ENCODE measurements at regions not wholly inside any gene's neighbourhood (a gene's known extent, or its start where the extent isn't known, plus 50 kb on each side); places are given as distances from the start of the nearest gene placed in this dataset.

- H3K4me2 ChIP-seq = no peak overlapping the region
- no peaks in the 10 kb centered on the region for H3K79me2 ChIP-seq
- H4K20me1 ChIP-seq (ENCODE audit: insufficient read depth, poor library complexity, severe bottlenecking) = no peaks in the 10 kb centered on the region
- no peak overlapping the region for H2AFZ ChIP-seq
- DNase-seq (ENCODE audit: low spot score) = no peak
- no peaks in the 10 kb centered on the region for H3K27me3 ChIP-seq
- no peaks in the 10 kb centered on the region for H3K4me1 ChIP-seq (ENCODE audit: insufficient read depth)
- WGBS (ENCODE audit: low lambda C conversion rate, missing lambda C conversion rate) = 83% methylated on average over 13 of the region's 13 CpGs
- H3K27ac ChIP-seq = no peak overlapping the region
- no peaks in the 10 kb centered on the region for H3K9me2 ChIP-seq (replicated peaks; ENCODE audit: insufficient read depth)
- TF ChIP-seq EZH2 (IDR thresholded peaks at IDR 0.05; ENCODE audit: borderline replicate concordance) (no peak), CTCF (IDR thresholded peaks at IDR 0.05; ENCODE audit: poor library complexity) (no peak), EZH2phosphoT487 (IDR thresholded peaks at IDR 0.05; ENCODE audit: low read depth, severe bottlenecking, unreplicated experiment) (no peak)
- H3K9me3 ChIP-seq (ENCODE audit: low read depth) = no peaks in the 10 kb centered on the region
- H3K36me3 ChIP-seq (replicated peaks; ENCODE audit: insufficient read depth, low read depth) = no peaks in the 10 kb centered on the region
- H3K4me3 ChIP-seq = no peak overlapping the region
These were observed 198.4 kb upstream of the ZNF536 start for GRCh38 chr19:30173593-30174356.

- Histone ChIP-seq H3K4me1 (ENCODE audit: insufficient read depth) (no peaks in the 10 kb centered on the region), H3K36me3 (replicated peaks; ENCODE audit: insufficient read depth, low read depth) (no peaks in the 10 kb centered on the region), H3K4me3 (no peak overlapping the region), H3K27ac (no peak overlapping the region), H4K20me1 (ENCODE audit: insufficient read depth, poor library complexity, severe bottlenecking) (no peaks in the 10 kb centered on the region), H3K4me2 (no peak overlapping the region), H3K27me3 (no peaks in the 10 kb centered on the region), H3K9me3 (ENCODE audit: low read depth) (no peaks in the 10 kb centered on the region), H3K9me2 (replicated peaks; ENCODE audit: insufficient read depth) (no peaks in the 10 kb centered on the region), H3K79me2 (no peaks in the 10 kb centered on the region), H2AFZ (no peak overlapping the region)
- DNase-seq (ENCODE audit: low spot score) = no peak
- 81% methylated on average over 4 of the region's 4 CpGs for WGBS (ENCODE audit: low lambda C conversion rate, missing lambda C conversion rate)
- TF ChIP-seq CTCF (IDR thresholded peaks at IDR 0.05; ENCODE audit: poor library complexity) (no peak), EZH2phosphoT487 (IDR thresholded peaks at IDR 0.05; ENCODE audit: low read depth, severe bottlenecking, unreplicated experiment) (no peak), EZH2 (IDR thresholded peaks at IDR 0.05; ENCODE audit: borderline replicate concordance) (no peak)
These were observed 197.9 kb upstream of the ZNF536 start for GRCh38 chr19:30174357-30174645.

- Histone ChIP-seq H3K4me3 (no peak overlapping the region), H3K4me1 (ENCODE audit: insufficient read depth) (no peaks in the 10 kb centered on the region), H3K36me3 (replicated peaks; ENCODE audit: insufficient read depth, low read depth) (no peaks in the 10 kb centered on the region), H3K4me2 (no peak overlapping the region), H3K27me3 (no peaks in the 10 kb centered on the region), H4K20me1 (ENCODE audit: insufficient read depth, poor library complexity, severe bottlenecking) (no peaks in the 10 kb centered on the region), H2AFZ (no peak overlapping the region), H3K79me2 (no peaks in the 10 kb centered on the region), H3K27ac (no peak overlapping the region), H3K9me2 (replicated peaks; ENCODE audit: insufficient read depth) (no peaks in the 10 kb centered on the region), H3K9me3 (ENCODE audit: low read depth) (no peaks in the 10 kb centered on the region)
- TF ChIP-seq EZH2phosphoT487 (IDR thresholded peaks at IDR 0.05; ENCODE audit: low read depth, severe bottlenecking, unreplicated experiment) (no peak), EZH2 (IDR thresholded peaks at IDR 0.05; ENCODE audit: borderline replicate concordance) (no peak), CTCF (IDR thresholded peaks at IDR 0.05; ENCODE audit: poor library complexity) (no peak)
- no peak for DNase-seq (ENCODE audit: low spot score)
- WGBS (ENCODE audit: low lambda C conversion rate, missing lambda C conversion rate) = 88% methylated on average over 9 of the region's 9 CpGs
These were observed 197.4 kb upstream of the ZNF536 start for GRCh38 chr19:30174791-30175190.
